ENCODE measurements at regions not wholly inside any gene's neighbourhood (a gene's known extent, or its start where the extent isn't known, plus 50 kb on each side); places are given as distances from the start of the nearest gene placed in this dataset.

- H3K4me3 ChIP-seq (ENCODE audit: low read depth, low read length) = no peak overlapping the region
These were observed 139.3 kb downstream of the SOX2 start for GRCh38 chr3:181851063-181851462.

GRCh38 chr3:181855825-181856224, 144.1 kb downstream of the SOX2 start:
- TF ChIP-seq CTCF (IDR thresholded peaks at IDR 0.05; ENCODE audit: insufficient read depth, low read length) = no peak
- no peak overlapping the region for H3K4me3 ChIP-seq (ENCODE audit: low read depth, low read length)
- no peak for DNase-seq (ENCODE audit: low read depth)

More at GRCh38 chr3:181851063-181851462, 139.3 kb downstream of the SOX2 start:
- no peak for TF ChIP-seq CTCF (IDR thresholded peaks at IDR 0.05; ENCODE audit: insufficient read depth, low read length)
- no peak for DNase-seq (ENCODE audit: low read depth)

GRCh38 chr3:181859518-181859917, 147.8 kb downstream of the SOX2 start:
- DNase-seq (ENCODE audit: low read depth) = no peak
- H3K4me3 ChIP-seq (ENCODE audit: low read depth, low read length) = no peak overlapping the region
- TF ChIP-seq CTCF (IDR thresholded peaks at IDR 0.05; ENCODE audit: insufficient read depth, low read length) = no peak

- no peak for TF ChIP-seq CTCF (IDR thresholded peaks at IDR 0.05; ENCODE audit: insufficient read depth, low read length)
- DNase-seq (ENCODE audit: low read depth) = no peak
- no peak overlapping the region for H3K4me3 ChIP-seq (ENCODE audit: low read depth, low read length)
These were observed 148.5 kb downstream of the SOX2 start for GRCh38 chr3:181860235-181860634.

GRCh38 chr3:181862502-181862901, 150.8 kb downstream of the SOX2 start:
- DNase-seq (ENCODE audit: low read depth) = no peak
- no peak for TF ChIP-seq CTCF (IDR thresholded peaks at IDR 0.05; ENCODE audit: insufficient read depth, low read length)
- no peak overlapping the region for H3K4me3 ChIP-seq (ENCODE audit: low read depth, low read length)

GRCh38 chr3:181868576-181869082, 156.9 kb downstream of the SOX2 start:
- DNase-seq (ENCODE audit: low read depth) = no peak
- no peak for TF ChIP-seq CTCF (IDR thresholded peaks at IDR 0.05; ENCODE audit: insufficient read depth, low read length)

GRCh38 chr3:181872887-181873286, 161.2 kb downstream of the SOX2 start:
- no peak for DNase-seq (ENCODE audit: low read depth)

More at GRCh38 chr3:181868576-181869082, 156.9 kb downstream of the SOX2 start:
- no peak overlapping the region for H3K4me3 ChIP-seq (ENCODE audit: low read depth, low read length)

More at GRCh38 chr3:181872887-181873286, 161.2 kb downstream of the SOX2 start:
- no peak overlapping the region for H3K4me3 ChIP-seq (ENCODE audit: low read depth, low read length)
- no peak for TF ChIP-seq CTCF (IDR thresholded peaks at IDR 0.05; ENCODE audit: insufficient read depth, low read length)

All from fibroblast of the aortic adventitia (primary cell).